ENCODE measurements at regions not wholly inside any gene's neighbourhood (a gene's known extent, or its start where the extent isn't known, plus 50 kb on each side); places are given as distances from the start of the nearest gene placed in this dataset.

DNA sequence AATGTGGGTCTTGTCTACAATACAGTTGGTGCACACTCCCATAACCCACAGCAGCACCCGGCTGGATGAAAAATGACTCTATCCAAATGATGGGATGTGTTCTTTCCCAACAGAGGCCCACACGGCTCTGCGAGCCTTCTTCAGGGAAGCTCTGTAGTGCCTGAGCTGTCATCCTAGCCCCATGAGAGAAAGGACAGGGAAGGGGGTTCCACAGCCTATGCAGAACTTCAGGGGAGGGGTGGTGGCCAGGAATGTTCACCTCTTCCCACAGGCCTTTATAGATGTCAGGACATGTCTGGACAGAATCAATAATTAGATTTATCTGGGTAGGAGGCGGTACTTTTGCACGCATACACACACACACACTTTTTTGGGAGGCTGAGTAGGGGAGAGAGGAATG, 109.0 kb downstream of the JCAD start:
- Histone ChIP-seq H3K23me2 (ENCODE audit: insufficient read length, low read depth, low read length, poor library complexity, severe bottlenecking) (no peaks in the 10 kb centered on the region), H3K14ac (ENCODE audit: insufficient read depth, low read length) (no peak overlapping the region), H3K4me2 (ENCODE audit: insufficient read depth, insufficient read length, low read length) (no peak overlapping the region), H2BK5ac (ENCODE audit: insufficient read length, low read length) (no peak overlapping the region), H4K20me1 (ENCODE audit: control insufficient read depth, insufficient read depth, insufficient read length) (no peaks in the 10 kb centered on the region), H2BK120ac (ENCODE audit: low read depth, low read length, poor library complexity, severe bottlenecking) (no peak overlapping the region), H4K5ac (ENCODE audit: insufficient read length, low read depth, low read length) (no peak overlapping the region), H3K79me2 (ENCODE audit: insufficient read depth, low read length) (no peaks in the 10 kb centered on the region), H2AFZ (ENCODE audit: low read length) (no peak overlapping the region), H3K9me3 (ENCODE audit: control insufficient read depth, low read depth, low read length) (no peaks in the 10 kb centered on the region), H3K18ac (ENCODE audit: insufficient read length, low read depth, low read length) (no peak overlapping the region), H3K4ac (ENCODE audit: low read depth, low read length) (no peak overlapping the region), H3K9ac (ENCODE audit: extremely low read depth, insufficient read length, low read length) (no peak overlapping the region), H4K8ac (replicated peaks; ENCODE audit: insufficient read length, low read depth, low read length) (no peak overlapping the region), H3K56ac (ENCODE audit: insufficient read length, low read depth, low read length) (no peak overlapping the region), H2BK15ac (ENCODE audit: low read depth, low read length) (no peak overlapping the region), H2AK5ac (ENCODE audit: insufficient read length, low read length) (no peak overlapping the region), H3T11ph (ENCODE audit: low read length) (no peak overlapping the region), H3K79me1 (ENCODE audit: insufficient read depth, low read depth, low read length, poor library complexity, severe bottlenecking) (no peaks in the 10 kb centered on the region), H4K91ac (ENCODE audit: insufficient read length, low read depth, low read length) (no peak overlapping the region), H2BK12ac (ENCODE audit: insufficient read length, low read depth, low read length) (no peak overlapping the region), H3K27ac (ENCODE audit: insufficient read length, low read depth, low read length) (no peak overlapping the region), H2BK20ac (ENCODE audit: low read depth, low read length, poor library complexity, severe bottlenecking) (no peak overlapping the region), H3K23ac (ENCODE audit: insufficient read length, low read depth, low read length) (no peak overlapping the region), H3K4me1 (ENCODE audit: insufficient read depth, low read length) (0 out of 2 replicates have a peak, but pooled peaks cover 4% of the 10 kb centered on the region), H3K27me3 (ENCODE audit: insufficient read depth, low read length) (no peaks in the 10 kb centered on the region)
- H3K27me3 Mint-ChIP-seq (ENCODE audit: low read depth) = peaks cover under 1% of the 10 kb centered on the region; the same call in 1 of the 2 replicates
- H3K9me3 Mint-ChIP-seq = no peaks in the 10 kb centered on the region
- H3K36me3 Mint-ChIP-seq (ENCODE audit: insufficient read depth in 1 of 3, low read depth in 3 of 3) = no peaks in the 10 kb centered on the region; a peak in 1 of 7 replicates
- H3K4me3 Mint-ChIP-seq = no peak overlapping the region
- H3K27ac Mint-ChIP-seq = no peak overlapping the region
- no peak for DNase-seq
- H3K4me1 Mint-ChIP-seq = peaks cover 7 to 17% of the 10 kb centered on the region in 2 experiments
- TF ChIP-seq, protein P1, sequence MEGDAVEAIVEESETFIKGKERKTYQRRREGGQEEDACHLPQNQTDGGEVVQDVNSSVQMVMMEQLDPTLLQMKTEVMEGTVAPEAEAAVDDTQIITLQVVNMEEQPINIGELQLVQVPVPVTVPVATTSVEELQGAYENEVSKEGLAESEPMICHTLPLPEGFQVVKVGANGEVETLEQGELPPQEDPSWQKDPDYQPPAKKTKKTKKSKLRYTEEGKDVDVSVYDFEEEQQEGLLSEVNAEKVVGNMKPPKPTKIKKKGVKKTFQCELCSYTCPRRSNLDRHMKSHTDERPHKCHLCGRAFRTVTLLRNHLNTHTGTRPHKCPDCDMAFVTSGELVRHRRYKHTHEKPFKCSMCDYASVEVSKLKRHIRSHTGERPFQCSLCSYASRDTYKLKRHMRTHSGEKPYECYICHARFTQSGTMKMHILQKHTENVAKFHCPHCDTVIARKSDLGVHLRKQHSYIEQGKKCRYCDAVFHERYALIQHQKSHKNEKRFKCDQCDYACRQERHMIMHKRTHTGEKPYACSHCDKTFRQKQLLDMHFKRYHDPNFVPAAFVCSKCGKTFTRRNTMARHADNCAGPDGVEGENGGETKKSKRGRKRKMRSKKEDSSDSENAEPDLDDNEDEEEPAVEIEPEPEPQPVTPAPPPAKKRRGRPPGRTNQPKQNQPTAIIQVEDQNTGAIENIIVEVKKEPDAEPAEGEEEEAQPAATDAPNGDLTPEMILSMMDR (conservative IDR thresholded peaks at IDR 0.05) = no peak
- WGBS (ENCODE audit: extremely low coverage, insufficient read length, low lambda C conversion rate) = no CpG with 5 or more reads among the region's 5 CpGs
